Mesendoderm (in vitro differentiated cells): ENCODE measurements at regions not wholly inside any gene's neighbourhood (a gene's known extent, or its start where the extent isn't known, plus 50 kb on each side); places are given as distances from the start of the nearest gene placed in this dataset.
"Not testable (repeated sequence)": the region's sequence is repeated elsewhere in the genome, so short reads cannot be mapped to it uniquely, and the experiment has no call there.

ENCODE experiments used
- DNase-seq: peaks from one replicate; pipeline ENCODE4 v3.0.0; 2013
- H2AK5ac ChIP-seq: 2 replicates; pipeline ENCODE4 v1.6.1; 2013; ENCODE audit warnings: low read length, inconsistent platforms
- H2BK120ac ChIP-seq: 2 replicates; pipeline ENCODE4 v1.6.1; 2013; ENCODE audit warnings: low read depth, mild to moderate bottlenecking, low read length, moderate library complexity, mixed read lengths
- H2BK15ac ChIP-seq: replicated peaks from 2 replicates; pipeline ENCODE4 v1.6.1; 2013; ENCODE audit warnings: low read depth, mild to moderate bottlenecking, moderate library complexity
- H2BK5ac ChIP-seq: 2 replicates; pipeline ENCODE4 v1.6.1; 2013; ENCODE audit warnings: low read length, inconsistent platforms
- H3K18ac ChIP-seq: 2 replicates; pipeline ENCODE4 v1.6.1; 2013; ENCODE audit warnings: mild to moderate bottlenecking, low read length, mixed read lengths
- H3K23ac ChIP-seq: one replicate; pipeline ENCODE4 v1.6.1; 2013; ENCODE audit warnings: low read length
- H3K27ac ChIP-seq: 2 replicates; pipeline ENCODE4 v1.5.1; 2013; ENCODE audit warnings: low read depth, mild to moderate bottlenecking, inconsistent platforms, low read length, moderate library complexity
- H3K27me3 ChIP-seq: 2 replicates; pipeline ENCODE4 v1.6.1; 2013; ENCODE audit warnings: low read length, control low read depth, mild to moderate bottlenecking, inconsistent platforms; ENCODE audit not compliant: insufficient read depth, poor library complexity
- H3K36me3 ChIP-seq: 2 replicates; pipeline ENCODE4 v1.6.1; 2013; ENCODE audit warnings: low read length, inconsistent platforms; ENCODE audit not compliant: control insufficient read depth, insufficient read depth
- H3K4ac ChIP-seq: one replicate; pipeline ENCODE4 v1.6.1; 2013; ENCODE audit warnings: low read depth, mild to moderate bottlenecking, low read length, moderate library complexity
- H3K4me1 ChIP-seq: 2 replicates; pipeline ENCODE4 v1.6.1; 2013; ENCODE audit warnings: low read depth, low read length, inconsistent platforms; ENCODE audit not compliant: control insufficient read depth
- H3K4me2 ChIP-seq: 2 replicates; pipeline ENCODE4 v1.6.1; 2013; ENCODE audit warnings: low read length
- H3K4me3 ChIP-seq: 2 replicates; pipeline ENCODE4 v1.5.1; 2013; ENCODE audit warnings: mild to moderate bottlenecking, low read length
- H3K56ac ChIP-seq: one replicate; pipeline ENCODE4 v1.6.1; 2013; ENCODE audit warnings: low read length
- H3K79me1 ChIP-seq: 2 replicates; pipeline ENCODE4 v1.6.1; 2013; ENCODE audit warnings: low read length, inconsistent platforms
- H3K79me2 ChIP-seq: 2 replicates; pipeline ENCODE4 v1.6.1; 2013; ENCODE audit warnings: mild to moderate bottlenecking, low read length; ENCODE audit not compliant: control insufficient read depth, insufficient read depth
- H3K9ac ChIP-seq: 2 replicates; pipeline ENCODE4 v1.6.1; 2013; ENCODE audit warnings: low read length, inconsistent platforms
- H4K5ac ChIP-seq: one replicate; pipeline ENCODE4 v1.6.1; 2013; ENCODE audit warnings: low read length
- H4K8ac ChIP-seq: one replicate; pipeline ENCODE4 v1.6.1; 2013; ENCODE audit warnings: low read depth, mild to moderate bottlenecking, control low read depth, low read length, moderate library complexity
- WGBS: extraction: QIAGEN DNeasy Blood & Tissue Kit; methylation state at CpG from one replicate; pipeline ENCODE4 v1.1.7; 2013; ENCODE audit warnings: low lambda C conversion rate, missing lambda C conversion rate; ENCODE audit not compliant: insufficient coverage; ENCODE audit errors: extremely low coverage; 5-methylcytosine and 5-hydroxymethylcytosine counted together

GRCh38 chr1:146672608-146673007 is 265.5 kb upstream of the NBPF12 start:
- not testable (repeated sequence) for H3K79me2 ChIP-seq, H3K4me1 ChIP-seq, H3K36me3 ChIP-seq, H3K56ac ChIP-seq, H3K23ac ChIP-seq, H2AK5ac ChIP-seq, H3K27me3 ChIP-seq, H3K4me2 ChIP-seq, H2BK15ac ChIP-seq, H3K79me1 ChIP-seq, H4K8ac ChIP-seq, DNase-seq, H3K4me3 ChIP-seq, H3K9ac ChIP-seq, H2BK5ac ChIP-seq, H2BK120ac ChIP-seq, H3K27ac ChIP-seq, H3K18ac ChIP-seq, H3K4ac ChIP-seq, H4K5ac ChIP-seq
- no CpG with 5 or more reads among the region's 7 CpGs for WGBS

GRCh38 chr1:146671588-146671987 is 266.5 kb upstream of the NBPF12 start:
- not testable (repeated sequence) for H3K4ac ChIP-seq, H4K8ac ChIP-seq, H2AK5ac ChIP-seq, H3K18ac ChIP-seq, H3K56ac ChIP-seq, H3K4me3 ChIP-seq, H2BK5ac ChIP-seq, DNase-seq, H3K27ac ChIP-seq, H2BK15ac ChIP-seq, H3K27me3 ChIP-seq, H3K23ac ChIP-seq, H3K36me3 ChIP-seq, H4K5ac ChIP-seq, H3K79me1 ChIP-seq, H3K79me2 ChIP-seq, H2BK120ac ChIP-seq, H3K9ac ChIP-seq, H3K4me2 ChIP-seq, H3K4me1 ChIP-seq
- WGBS = no CpG with 5 or more reads among the region's 6 CpGs

GRCh38 chr1:146670832-146671566 is 267.1 kb upstream of the NBPF12 start:
- not testable (repeated sequence) for H3K23ac ChIP-seq, H2AK5ac ChIP-seq, H3K4me3 ChIP-seq, H3K56ac ChIP-seq, H3K79me2 ChIP-seq, H4K8ac ChIP-seq, H3K4me2 ChIP-seq, H2BK5ac ChIP-seq, H3K4ac ChIP-seq, H3K27ac ChIP-seq, H3K36me3 ChIP-seq, H2BK120ac ChIP-seq, H3K18ac ChIP-seq, DNase-seq, H4K5ac ChIP-seq, H3K79me1 ChIP-seq, H3K4me1 ChIP-seq, H3K27me3 ChIP-seq, H2BK15ac ChIP-seq, H3K9ac ChIP-seq
- WGBS = no CpG with 5 or more reads among the region's 10 CpGs

DNA sequence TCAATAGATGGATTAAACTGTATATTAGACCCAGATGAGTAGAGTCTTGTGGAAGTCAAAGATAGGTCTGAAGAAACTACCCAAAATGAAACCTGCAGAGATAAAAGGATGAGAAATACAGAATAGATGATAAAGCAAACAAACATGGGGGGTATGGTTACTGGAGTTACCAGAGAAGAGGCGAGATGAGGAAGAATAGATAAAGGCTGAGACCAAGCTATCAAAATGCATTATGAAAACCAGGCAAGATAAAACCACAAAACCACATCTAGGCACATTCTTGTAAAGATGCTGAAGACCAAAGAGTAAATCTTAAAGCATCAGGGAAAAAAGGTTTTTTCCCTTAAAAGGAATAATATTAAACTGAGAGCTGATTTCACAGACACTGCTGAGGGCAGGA is 271.8 kb upstream of the NBPF12 start:
- not testable (repeated sequence) for H3K4me2 ChIP-seq, DNase-seq, H3K9ac ChIP-seq, H2BK5ac ChIP-seq, H3K27ac ChIP-seq, H2BK15ac ChIP-seq, H3K4me3 ChIP-seq, H3K4ac ChIP-seq, H3K18ac ChIP-seq, H3K36me3 ChIP-seq, H2AK5ac ChIP-seq, H3K4me1 ChIP-seq, H3K27me3 ChIP-seq, H4K5ac ChIP-seq, H3K56ac ChIP-seq, H4K8ac ChIP-seq, H3K79me2 ChIP-seq, H3K23ac ChIP-seq, H3K79me1 ChIP-seq, H2BK120ac ChIP-seq
- WGBS = no CpG with 5 or more reads among the region's 1 CpG

DNA sequence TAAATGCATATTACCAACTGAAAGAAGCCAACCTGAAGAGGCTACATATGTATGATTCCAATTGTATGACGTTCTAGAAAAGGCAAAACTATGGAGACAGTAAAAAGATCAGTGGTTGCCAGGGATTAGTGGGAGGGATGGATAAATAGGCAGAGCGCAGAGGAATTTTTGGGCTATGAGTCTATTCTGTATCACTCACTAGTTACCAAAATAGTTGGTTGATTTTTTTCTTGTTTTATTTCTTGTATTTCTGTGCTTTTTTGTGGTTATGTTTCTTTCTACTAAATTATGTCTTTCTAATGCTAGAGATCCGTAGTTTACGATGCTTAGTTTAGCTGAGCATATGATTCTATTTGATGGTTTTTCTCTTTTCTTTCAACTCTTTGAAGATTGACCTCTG is 277.9 kb upstream of the NBPF12 start:
- H3K36me3 ChIP-seq, H3K9ac ChIP-seq, H3K79me1 ChIP-seq, H3K79me2 ChIP-seq, H2BK120ac ChIP-seq, H2BK5ac ChIP-seq, H3K23ac ChIP-seq, H3K27ac ChIP-seq, H4K8ac ChIP-seq, H4K5ac ChIP-seq, DNase-seq, H2AK5ac ChIP-seq, H3K27me3 ChIP-seq, H3K56ac ChIP-seq, H3K18ac ChIP-seq, H3K4ac ChIP-seq, H3K4me3 ChIP-seq, H3K4me1 ChIP-seq, H2BK15ac ChIP-seq, H3K4me2 ChIP-seq: not testable (repeated sequence)
- WGBS = no CpG with 5 or more reads among the region's 4 CpGs
